T-cell (primary cell): ENCODE measurements at regions not wholly inside any gene's neighbourhood (a gene's known extent, or its start where the extent isn't known, plus 50 kb on each side); places are given as distances from the start of the nearest gene placed in this dataset.

ENCODE experiments used
- ATAC-seq, 4 experiments: fragments of 200-7000 bp in 3 of 4; fragments of 150-1000 bp in 1 of 4; cut with Tn5 transposase; replicated peaks in 1 of 4; 1 replicate in 3 of 4; 2 replicates in 1 of 4; pipeline ENCODE4 v1.10.0; 2021; ENCODE audit warnings: moderate library complexity in 3 of 4, mild to moderate bottlenecking in 2 of 4, moderate number of reproducible peaks in 1 of 4
- CTCF ChIA-PET, 2 donors: fragments of 300-600 bp; sonication (Branson Sonifier 250); formaldehyde crosslinking; loops; one replicate each; lab custom pipeline; 2022; ENCODE audit warnings: antibody characterized with exemption in 2 of 2; lab: Charles Lee
- POLR2A ChIA-PET, 2 donors: fragments of 300-600 bp; sonication (Branson Sonifier 250); formaldehyde crosslinking; loops; one replicate each; lab custom pipeline; 2022; ENCODE audit warnings: antibody characterized with exemption in 2 of 2; lab: Charles Lee
- DNase-seq, 35 experiments: peaks; one replicate each; pipeline versions ENCODE4 v3.0.0 to v3.0.0-alpha.2; 2013 to 2023
- H3K27ac ChIP-seq: one replicate; pipeline ENCODE4 v1.5.1; 2013; ENCODE audit warnings: low read length
- H3K27me3 ChIP-seq, 2 experiments: replicated peaks in 1 of 2; 1 replicate in 1 of 2; 2 replicates in 1 of 2; pipeline versions ENCODE4 v1.6.1 to v1.7.0; 2013; ENCODE audit warnings: low read length in 1 of 2, mixed read lengths in 1 of 2; ENCODE audit not compliant: control insufficient read depth in 2 of 2, insufficient read depth in 2 of 2; ENCODE audit errors: extremely low read depth in 1 of 2
- H3K36me3 ChIP-seq, 2 donors: 1 replicate in 1 of 2; 2 replicates in 1 of 2; pipeline versions ENCODE4 v1.6.1 to v1.7.0; 2013; ENCODE audit warnings: low read length in 1 of 2; ENCODE audit not compliant: control insufficient read depth in 2 of 2, insufficient read depth in 1 of 2; ENCODE audit errors: extremely low read depth in 1 of 2
- H3K4me1 ChIP-seq, 2 experiments: 1 replicate in 1 of 2; 2 replicates in 1 of 2; pipeline versions ENCODE4 v1.6.1 to v1.7.0; 2013; ENCODE audit warnings: low read length in 2 of 2, mixed read lengths in 1 of 2; ENCODE audit not compliant: insufficient read depth in 2 of 2, control insufficient read depth in 1 of 2; ENCODE audit errors: extremely low read depth in 1 of 2
- H3K4me3 ChIP-seq, 2 donors: 1 replicate in 1 of 2; 2 replicates in 1 of 2; pipeline versions ENCODE4 v1.5.1 to v1.7.0; 2013; ENCODE audit warnings: mild to moderate bottlenecking in 2 of 2, low read length in 1 of 2, moderate library complexity in 1 of 2; ENCODE audit not compliant: control insufficient read depth in 1 of 2; ENCODE audit errors: extremely low read depth in 1 of 2
- H3K9me3 ChIP-seq: 2 replicates; pipeline ENCODE4 v1.7.0; 2013
- H3K27ac Mint-ChIP-seq, 2 donors: one replicate each; pipeline ENCODE4 v1.8.0; 2020 to 2021; ENCODE audit warnings: mild to moderate bottlenecking in 2 of 2, mixed read lengths in 2 of 2
- H3K27me3 Mint-ChIP-seq, 2 donors: one replicate each; pipeline ENCODE4 v1.8.0; 2021 to 2022; ENCODE audit warnings: mixed read lengths in 2 of 2
- H3K36me3 Mint-ChIP-seq: one replicate; pipeline ENCODE4 v1.8.0; 2021; ENCODE audit warnings: mixed read lengths
- H3K4me1 Mint-ChIP-seq, 3 donors: one replicate each; pipeline ENCODE4 v1.8.0; 2020 to 2022; ENCODE audit warnings: mixed read lengths in 3 of 3, mild to moderate bottlenecking in 1 of 3
- H3K4me3 Mint-ChIP-seq, 3 donors: one replicate each; pipeline ENCODE4 v1.8.0; 2020 to 2022; ENCODE audit warnings: mild to moderate bottlenecking in 3 of 3, mixed read lengths in 3 of 3, moderate library complexity in 3 of 3
- H3K9me3 Mint-ChIP-seq, 3 donors: one replicate each; pipeline ENCODE4 v1.8.0; 2020 to 2022; ENCODE audit warnings: mixed read lengths in 3 of 3
- WGBS: methylation state at CpG from one replicate; pipeline ENCODE4 v1.1.5; 2013; ENCODE audit warnings: missing lambda C conversion rate; ENCODE audit not compliant: insufficient coverage; 5-methylcytosine and 5-hydroxymethylcytosine counted together

- Mint-ChIP-seq H3K9me3 (no peaks in the 10 kb centered on the region), H3K27me3 (peaks cover 14 to 15% of the 10 kb centered on the region in 2 donors), H3K4me1 (no peaks in the 10 kb centered on the region), H3K4me3 (no peak overlapping the region), H3K27ac (no peak overlapping the region), H3K36me3 (no peaks in the 10 kb centered on the region)
- Histone ChIP-seq H3K4me3 (no peak overlapping the region), H3K27ac (no peak overlapping the region), H3K36me3 (no peaks in the 10 kb centered on the region), H3K27me3 (no peaks in the 10 kb centered on the region), H3K9me3 (no peaks in the 10 kb centered on the region), H3K4me1 (no peaks in the 10 kb centered on the region)
- 83% methylated on average over 3 of the region's 5 CpGs for WGBS
- POLR2A ChIA-PET = interaction anchor here in 1 of 2 donors (0.7 kb wide), 1 partner anchor 11 kb away, joined by 3 read pairs; no protein-coding TSS in a partner anchor
- DNase-seq (no peak), ATAC-seq (no peak)
- CTCF ChIA-PET = interaction anchor here (1.0 to 1.5 kb wide), 3 partner anchors 10 to 839 kb away, joined by 4 read pairs; no protein-coding TSS in a partner anchor
Measured at GRCh38 chr13:78976696-78977095, 317.7 kb upstream of the OBI1 start.

GRCh38 chr13:78972561-78972960 lies 313.6 kb upstream of the OBI1 start:
- POLR2A ChIA-PET = no interaction called here
- no peaks in the 10 kb centered on the region for H3K27me3 ChIP-seq
- 75% methylated on average over 2 of the region's 3 CpGs for WGBS
- peaks cover 7 to 8% of the 10 kb centered on the region in 2 donors for H3K27me3 Mint-ChIP-seq
- H3K36me3 Mint-ChIP-seq = no peaks in the 10 kb centered on the region
- no peaks in the 10 kb centered on the region for H3K4me1 Mint-ChIP-seq
- no peak overlapping the region for H3K4me3 Mint-ChIP-seq
- H3K36me3 ChIP-seq = no peaks in the 10 kb centered on the region
- H3K9me3 Mint-ChIP-seq = peaks cover 0 to 4% (median 3%) of the 10 kb centered on the region in 3 donors
- no peak overlapping the region for H3K27ac Mint-ChIP-seq
- H3K4me3 ChIP-seq = no peak overlapping the region
- no peaks in the 10 kb centered on the region for H3K9me3 ChIP-seq
- H3K4me1 ChIP-seq = no peaks in the 10 kb centered on the region
- H3K27ac ChIP-seq = no peak overlapping the region
- CTCF ChIA-PET = interaction anchor here (0.6 to 2.3 kb wide), 4 partner anchors 14 to 1190 kb away, joined by 3 to 5 read pairs (median 3); no protein-coding TSS in a partner anchor
- ATAC-seq (no peak), DNase-seq (no peak)

DNA sequence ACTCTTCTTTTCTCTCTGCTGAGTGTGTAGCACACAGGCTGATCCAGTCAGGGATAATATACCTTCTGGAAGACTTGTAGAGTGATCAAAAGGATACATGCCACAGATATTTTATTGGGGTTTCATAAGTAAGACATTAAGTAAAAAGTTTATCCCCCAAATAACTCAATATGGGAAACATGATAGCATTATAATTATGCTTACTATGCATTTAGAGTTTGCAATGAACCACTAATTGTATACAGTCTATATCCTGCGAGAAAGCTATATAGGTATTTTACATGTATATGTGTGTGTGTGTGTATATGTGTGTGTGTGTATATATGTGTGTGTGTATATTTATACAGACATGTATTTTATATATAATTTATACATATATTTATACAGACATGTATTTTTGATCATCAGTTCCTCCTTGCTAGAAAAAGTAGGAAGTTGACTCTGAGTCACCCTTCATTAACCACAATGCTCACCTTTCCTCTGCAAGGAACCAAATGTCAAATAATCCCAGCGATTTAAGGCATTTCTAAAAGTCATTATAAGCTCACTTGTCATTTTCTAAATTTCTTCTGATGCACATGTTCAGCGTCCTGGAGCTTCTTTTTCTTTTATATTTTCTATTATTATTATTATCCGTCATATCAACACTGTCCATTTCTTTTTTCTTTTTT lies 312.5 kb upstream of the OBI1 start:
- Histone ChIP-seq H3K9me3 (no peaks in the 10 kb centered on the region), H3K27me3 (no peaks in the 10 kb centered on the region), H3K4me3 (no peak overlapping the region), H3K4me1 (no peaks in the 10 kb centered on the region), H3K36me3 (no peaks in the 10 kb centered on the region), H3K27ac (no peak overlapping the region)
- Mint-ChIP-seq H3K27me3 (peaks cover 6 to 7% of the 10 kb centered on the region in 2 donors), H3K9me3 (peaks cover 0 to 4% (median 3%) of the 10 kb centered on the region in 3 donors), H3K4me1 (no peaks in the 10 kb centered on the region), H3K4me3 (no peak overlapping the region), H3K36me3 (no peaks in the 10 kb centered on the region), H3K27ac (no peak overlapping the region)
- DNase-seq (no peak), ATAC-seq (no peak)
- POLR2A ChIA-PET = no interaction called here
- no CpG with 5 or more reads among the region's 4 CpGs for WGBS
- CTCF ChIA-PET = no interaction called here

DNA sequence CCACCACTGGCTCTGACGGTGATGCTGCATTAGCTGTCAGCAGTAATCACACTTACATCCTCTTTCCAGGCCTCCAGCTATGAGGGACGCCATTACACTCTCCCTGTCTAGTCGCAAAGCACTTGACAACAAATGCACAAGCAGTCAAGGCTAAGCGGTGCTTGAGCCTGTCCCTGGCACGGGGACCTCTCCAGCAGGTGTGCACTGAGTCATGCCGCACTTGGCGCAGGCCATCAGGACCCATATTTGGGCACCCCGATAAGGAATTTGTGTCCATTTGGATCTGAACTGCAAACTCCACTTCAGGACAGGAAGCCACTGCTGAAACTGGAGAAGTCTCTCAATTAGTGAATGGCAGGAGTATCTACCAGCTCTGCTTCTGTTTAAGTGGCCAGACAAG lies 301.9 kb upstream of the OBI1 start:
- DNase-seq = no peak
- peaks cover 0 to 2% of the 10 kb centered on the region in 2 experiments for H3K27me3 ChIP-seq
- Mint-ChIP-seq H3K27ac (no peak overlapping the region), H3K4me3 (no peak overlapping the region), H3K27me3 (peaks cover 2 to 17% of the 10 kb centered on the region in 2 donors), H3K36me3 (no peaks in the 10 kb centered on the region), H3K9me3 (no peaks in the 10 kb centered on the region), H3K4me1 (no peaks in the 10 kb centered on the region)
- H3K4me3 ChIP-seq = no peak overlapping the region
- H3K4me1 ChIP-seq = no peaks in the 10 kb centered on the region
- no peak for ATAC-seq
- H3K36me3 ChIP-seq = no peaks in the 10 kb centered on the region
- H3K9me3 ChIP-seq = no peaks in the 10 kb centered on the region
- 89% methylated on average over 8 of the region's 8 CpGs for WGBS
- no peak overlapping the region for H3K27ac ChIP-seq
- ChIA-PET POLR2A (no interaction called here), CTCF (no interaction called here)

- H3K36me3 Mint-ChIP-seq = no peaks in the 10 kb centered on the region
- H3K4me1 ChIP-seq = no peaks in the 10 kb centered on the region
- H3K36me3 ChIP-seq = no peaks in the 10 kb centered on the region
- ATAC-seq (no peak), DNase-seq (no peak)
- ChIA-PET CTCF (no interaction called here), POLR2A (no interaction called here)
- H3K4me3 Mint-ChIP-seq = no peak overlapping the region
- H3K27me3 ChIP-seq = peaks cover 0 to 2% of the 10 kb centered on the region in 2 experiments
- no peaks in the 10 kb centered on the region for H3K9me3 Mint-ChIP-seq
- H3K27ac Mint-ChIP-seq = no peak overlapping the region
- H3K4me1 Mint-ChIP-seq = no peaks in the 10 kb centered on the region
- 79% methylated on average over 3 of the region's 5 CpGs for WGBS
- H3K9me3 ChIP-seq = no peaks in the 10 kb centered on the region
- no peak overlapping the region for H3K4me3 ChIP-seq
- H3K27ac ChIP-seq = no peak overlapping the region
- H3K27me3 Mint-ChIP-seq = peaks cover 5 to 19% of the 10 kb centered on the region in 2 donors
Measured at GRCh38 chr13:78958006-78958405, 299.1 kb upstream of the OBI1 start.

GRCh38 chr13:78940455-78941130 lies 281.6 kb upstream of the OBI1 start:
- no peak overlapping the region for H3K4me3 Mint-ChIP-seq
- Histone ChIP-seq H3K27ac (no peak overlapping the region), H3K27me3 (no peaks in the 10 kb centered on the region), H3K36me3 (no peaks in the 10 kb centered on the region), H3K9me3 (no peaks in the 10 kb centered on the region), H3K4me1 (no peaks in the 10 kb centered on the region), H3K4me3 (no peak overlapping the region)
- 21% methylated on average over 2 of the region's 3 CpGs for WGBS
- H3K4me1 Mint-ChIP-seq = no peaks in the 10 kb centered on the region
- ATAC-seq (no peak), DNase-seq (no peak)
- H3K27me3 Mint-ChIP-seq = peaks cover 0 to 6% of the 10 kb centered on the region in 2 donors
- H3K9me3 Mint-ChIP-seq = no peaks in the 10 kb centered on the region
- H3K27ac Mint-ChIP-seq = no peak overlapping the region
- ChIA-PET CTCF (interaction anchor here in 1 of 2 donors (0.7 kb wide), 1 partner anchor 111 kb away, joined by 3 read pairs; no protein-coding TSS in a partner anchor), POLR2A (no interaction called here)
- no peaks in the 10 kb centered on the region for H3K36me3 Mint-ChIP-seq
